ENCODE measurements at regions not wholly inside any gene's neighbourhood (a gene's known extent, or its start where the extent isn't known, plus 50 kb on each side); places are given as distances from the start of the nearest gene placed in this dataset.

DNA sequence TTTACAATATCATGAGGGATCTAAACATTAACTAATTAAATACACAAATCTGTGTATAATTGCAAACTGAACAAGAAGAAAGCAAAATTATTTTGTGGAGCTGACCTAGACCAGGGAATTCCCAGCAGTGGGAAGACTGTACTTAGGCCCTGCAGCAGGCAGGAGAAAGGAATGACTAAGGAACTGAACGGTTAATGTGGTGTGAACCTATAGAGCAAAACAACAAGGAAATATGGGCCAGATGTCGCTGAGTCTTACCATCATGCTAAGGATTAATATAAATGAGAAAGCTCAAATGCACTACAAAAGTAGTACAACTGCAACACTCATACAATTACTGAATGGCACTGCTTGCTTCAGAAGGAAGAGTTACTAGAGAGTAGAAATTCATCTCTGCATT lies 120.3 kb upstream of the ATXN3L start:
- H3K4me3 Mint-ChIP-seq = no peak overlapping the region
- ChIA-PET CTCF (no interaction called here), POLR2A (no interaction called here)
- H3K27ac Mint-ChIP-seq = no peak overlapping the region
- H3K27ac ChIP-seq (ENCODE audit: low read length) = no peak overlapping the region
- no peak overlapping the region for H3K4me3 ChIP-seq (ENCODE audit: control insufficient read depth in 1 of 2, extremely low read depth in 1 of 2, low read length in 1 of 2)
- DNase-seq (no peak), ATAC-seq (replicated peaks in 1 of 4) (no peak)
- H3K4me1 ChIP-seq (ENCODE audit: control insufficient read depth in 1 of 2, extremely low read depth in 1 of 2, insufficient read depth in 2 of 2, low read length in 2 of 2) = no peaks in the 10 kb centered on the region
- no peaks in the 10 kb centered on the region for H3K4me1 Mint-ChIP-seq
- H3K9me3 Mint-ChIP-seq = peaks cover 0 to 12% (median 0%) of the 10 kb centered on the region in 3 donors
- H3K27me3 ChIP-seq (replicated peaks in 1 of 2; ENCODE audit: control insufficient read depth in 2 of 2, extremely low read depth in 1 of 2, insufficient read depth in 2 of 2, low read length in 1 of 2) = no peaks in the 10 kb centered on the region
- no peaks in the 10 kb centered on the region for H3K36me3 Mint-ChIP-seq
- no CpG with 5 or more reads among the region's 2 CpGs for WGBS (ENCODE audit: insufficient coverage)
- no peaks in the 10 kb centered on the region for H3K36me3 ChIP-seq (ENCODE audit: control insufficient read depth in 2 of 2, extremely low read depth in 1 of 2, insufficient read depth in 1 of 2, low read length in 1 of 2)
- H3K27me3 Mint-ChIP-seq = peaks cover 0 to 10% of the 10 kb centered on the region in 2 donors
- no peaks in the 10 kb centered on the region for H3K9me3 ChIP-seq

DNA sequence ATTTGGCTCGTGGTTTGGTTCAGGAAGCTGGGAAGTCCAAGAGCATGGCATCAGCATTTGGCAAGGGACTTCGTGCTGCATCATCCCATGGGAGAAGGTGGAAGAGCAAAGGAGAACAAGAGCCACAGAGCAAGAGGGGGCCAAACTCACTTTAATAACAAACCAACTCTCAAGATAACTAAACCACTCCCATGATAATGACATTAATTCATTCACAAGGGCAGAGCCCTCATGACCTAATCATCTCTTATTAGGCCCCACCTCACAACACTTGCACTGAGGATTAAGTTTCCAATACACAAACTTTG lies 113.4 kb upstream of the ATXN3L start:
- ChIA-PET POLR2A (no interaction called here), CTCF (interaction anchor here in 1 of 2 donors (0.6 kb wide), 1 partner anchor 1115 kb away, joined by 3 read pairs; no protein-coding TSS in a partner anchor)
- Histone ChIP-seq H3K4me3 (ENCODE audit: control insufficient read depth in 1 of 2, extremely low read depth in 1 of 2, low read length in 1 of 2) (no peak overlapping the region), H3K27me3 (replicated peaks in 1 of 2; ENCODE audit: control insufficient read depth in 2 of 2, extremely low read depth in 1 of 2, insufficient read depth in 2 of 2, low read length in 1 of 2) (no peaks in the 10 kb centered on the region), H3K9me3 (no peaks in the 10 kb centered on the region), H3K36me3 (ENCODE audit: control insufficient read depth in 2 of 2, extremely low read depth in 1 of 2, insufficient read depth in 1 of 2, low read length in 1 of 2) (no peaks in the 10 kb centered on the region), H3K27ac (ENCODE audit: low read length) (no peak overlapping the region), H3K4me1 (ENCODE audit: control insufficient read depth in 1 of 2, extremely low read depth in 1 of 2, insufficient read depth in 2 of 2, low read length in 2 of 2) (no peaks in the 10 kb centered on the region)
- no CpG with 5 or more reads among the region's 2 CpGs for WGBS (ENCODE audit: insufficient coverage)
- Mint-ChIP-seq H3K4me1 (peaks cover 4 to 10% (median 8%) of the 10 kb centered on the region in 3 donors), H3K27me3 (peaks cover 0 to 23% of the 10 kb centered on the region in 2 donors), H3K36me3 (no peaks in the 10 kb centered on the region), H3K9me3 (peaks cover 0 to 8% (median 0%) of the 10 kb centered on the region in 3 donors), H3K4me3 (no peak overlapping the region), H3K27ac (no peak overlapping the region)
- ATAC-seq (replicated peaks in 1 of 4) (no peak), DNase-seq (no peak)

- Histone ChIP-seq H3K36me3 (ENCODE audit: control insufficient read depth in 2 of 2, extremely low read depth in 1 of 2, insufficient read depth in 1 of 2, low read length in 1 of 2) (no peaks in the 10 kb centered on the region), H3K27ac (ENCODE audit: low read length) (no peak overlapping the region), H3K27me3 (replicated peaks in 1 of 2; ENCODE audit: control insufficient read depth in 2 of 2, extremely low read depth in 1 of 2, insufficient read depth in 2 of 2, low read length in 1 of 2) (no peaks in the 10 kb centered on the region), H3K4me1 (ENCODE audit: control insufficient read depth in 1 of 2, extremely low read depth in 1 of 2, insufficient read depth in 2 of 2, low read length in 2 of 2) (no peaks in the 10 kb centered on the region), H3K9me3 (no peaks in the 10 kb centered on the region), H3K4me3 (ENCODE audit: control insufficient read depth in 1 of 2, extremely low read depth in 1 of 2, low read length in 1 of 2) (no peak overlapping the region)
- POLR2A ChIA-PET = no interaction called here
- WGBS (ENCODE audit: insufficient coverage) = no CpG with 5 or more reads among the region's 4 CpGs
- H3K4me1 Mint-ChIP-seq = peaks cover 10 to 12% (median 10%) of the 10 kb centered on the region in 3 donors
- CTCF ChIA-PET = interaction anchor here in 1 of 2 donors (0.6 kb wide), 1 partner anchor 1114 kb away, joined by 3 read pairs; no protein-coding TSS in a partner anchor
- DNase-seq (no peak), ATAC-seq (replicated peaks in 1 of 4) (no peak)
- H3K4me3 Mint-ChIP-seq = no peak overlapping the region
- H3K27me3 Mint-ChIP-seq = peaks cover 0 to 27% of the 10 kb centered on the region in 2 donors
- no peak overlapping the region for H3K27ac Mint-ChIP-seq
- peaks cover 0 to 4% (median 0%) of the 10 kb centered on the region in 3 donors for H3K9me3 Mint-ChIP-seq
- H3K36me3 Mint-ChIP-seq = no peaks in the 10 kb centered on the region
Measured at GRCh38 chrX:13432414-13433297, 112.8 kb upstream of the ATXN3L start.

DNA sequence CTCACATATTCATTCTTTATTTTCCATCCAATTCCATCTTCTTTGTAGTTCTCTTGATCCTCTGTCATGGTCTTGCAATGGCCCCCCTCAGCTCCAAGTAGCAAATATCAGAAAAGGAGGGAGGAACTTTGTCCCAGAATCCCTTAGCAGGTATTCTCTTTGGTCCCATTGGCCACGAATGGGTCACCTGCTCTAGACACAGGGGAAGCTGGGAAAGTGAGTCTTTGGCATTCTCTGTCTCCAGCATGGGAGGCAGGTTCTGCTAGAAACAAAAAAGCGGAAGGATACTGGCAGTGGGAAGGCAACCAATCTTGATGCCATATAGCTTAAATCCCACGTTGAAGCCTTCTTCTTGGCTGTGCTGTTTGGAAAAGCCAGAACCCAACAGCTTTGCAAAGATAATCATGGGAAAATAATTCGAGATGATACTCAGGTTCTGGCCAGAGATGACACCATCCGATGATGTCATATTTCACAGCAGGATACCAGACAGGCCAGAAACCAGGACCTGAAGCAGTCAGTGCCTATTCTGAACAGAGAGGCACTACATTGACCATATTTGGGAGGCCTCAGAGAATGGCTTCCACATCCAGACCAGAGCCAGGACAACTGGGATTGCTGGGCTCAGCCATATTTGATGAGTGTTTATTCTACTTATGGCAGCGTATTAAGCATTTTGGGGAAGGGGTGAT lies 110.4 kb upstream of the ATXN3L start:
- H3K4me1 ChIP-seq (ENCODE audit: control insufficient read depth in 1 of 2, extremely low read depth in 1 of 2, insufficient read depth in 2 of 2, low read length in 2 of 2) = no peaks in the 10 kb centered on the region
- H3K4me3 Mint-ChIP-seq = no peak overlapping the region
- no peaks in the 10 kb centered on the region for H3K9me3 Mint-ChIP-seq
- no peaks in the 10 kb centered on the region for H3K27me3 ChIP-seq (replicated peaks in 1 of 2; ENCODE audit: control insufficient read depth in 2 of 2, extremely low read depth in 1 of 2, insufficient read depth in 2 of 2, low read length in 1 of 2)
- H3K27me3 Mint-ChIP-seq = peaks cover 0 to 24% of the 10 kb centered on the region in 2 donors
- no peaks in the 10 kb centered on the region for H3K36me3 Mint-ChIP-seq
- ATAC-seq (replicated peaks in 1 of 4) = no peak
- no peaks in the 10 kb centered on the region for H3K9me3 ChIP-seq
- H3K36me3 ChIP-seq (ENCODE audit: control insufficient read depth in 2 of 2, extremely low read depth in 1 of 2, insufficient read depth in 1 of 2, low read length in 1 of 2) = no peaks in the 10 kb centered on the region
- DNase-seq = no peak
- POLR2A ChIA-PET = no interaction called here
- H3K4me1 Mint-ChIP-seq = peaks cover 10 to 13% (median 11%) of the 10 kb centered on the region in 3 donors
- H3K27ac Mint-ChIP-seq = no peak overlapping the region
- CTCF ChIA-PET = no interaction called here
- no CpG with 5 or more reads among the region's 6 CpGs for WGBS (ENCODE audit: insufficient coverage)
- no peak overlapping the region for H3K27ac ChIP-seq (ENCODE audit: low read length)
- no peak overlapping the region for H3K4me3 ChIP-seq (ENCODE audit: control insufficient read depth in 1 of 2, extremely low read depth in 1 of 2, low read length in 1 of 2)

- Mint-ChIP-seq H3K36me3 (no peaks in the 10 kb centered on the region), H3K27ac (no peak overlapping the region), H3K4me3 (no peak overlapping the region), H3K27me3 (peaks cover 0 to 26% of the 10 kb centered on the region in 2 donors), H3K4me1 (peaks cover 10 to 13% (median 11%) of the 10 kb centered on the region in 3 donors), H3K9me3 (no peaks in the 10 kb centered on the region)
- Histone ChIP-seq H3K4me1 (ENCODE audit: control insufficient read depth in 1 of 2, extremely low read depth in 1 of 2, insufficient read depth in 2 of 2, low read length in 2 of 2) (no peaks in the 10 kb centered on the region), H3K27ac (ENCODE audit: low read length) (no peak overlapping the region), H3K9me3 (no peaks in the 10 kb centered on the region), H3K36me3 (ENCODE audit: control insufficient read depth in 2 of 2, extremely low read depth in 1 of 2, insufficient read depth in 1 of 2, low read length in 1 of 2) (no peaks in the 10 kb centered on the region), H3K4me3 (ENCODE audit: control insufficient read depth in 1 of 2, extremely low read depth in 1 of 2, low read length in 1 of 2) (no peak overlapping the region), H3K27me3 (replicated peaks in 1 of 2; ENCODE audit: control insufficient read depth in 2 of 2, extremely low read depth in 1 of 2, insufficient read depth in 2 of 2, low read length in 1 of 2) (no peaks in the 10 kb centered on the region)
- DNase-seq (peak in 2 of 35 experiments; percentile 0 to 1), ATAC-seq (replicated peaks in 1 of 4) (peak in 1 of 4 experiments; percentile 55)
- ChIA-PET CTCF (interaction anchor here in 1 of 2 donors (0.7 kb wide), 1 partner anchor 481 kb away, joined by 3 read pairs; no protein-coding TSS in a partner anchor), POLR2A (no interaction called here)
- 0% methylated on average over 1 of the region's 5 CpGs for WGBS (ENCODE audit: insufficient coverage)
Measured at GRCh38 chrX:13428053-13428786, 108.4 kb upstream of the ATXN3L start.

- DNase-seq (no peak), ATAC-seq (replicated peaks in 1 of 4) (no peak)
- Mint-ChIP-seq H3K4me1 (peaks cover 10 to 17% (median 11%) of the 10 kb centered on the region in 3 donors), H3K27ac (no peak overlapping the region), H3K4me3 (no peak overlapping the region), H3K9me3 (no peaks in the 10 kb centered on the region), H3K36me3 (no peaks in the 10 kb centered on the region), H3K27me3 (peaks cover 0 to 28% of the 10 kb centered on the region in 2 donors)
- H3K9me3 ChIP-seq = no peaks in the 10 kb centered on the region
- POLR2A ChIA-PET = no interaction called here
- H3K27me3 ChIP-seq (replicated peaks in 1 of 2; ENCODE audit: control insufficient read depth in 2 of 2, extremely low read depth in 1 of 2, insufficient read depth in 2 of 2, low read length in 1 of 2) = no peaks in the 10 kb centered on the region
- CTCF ChIA-PET = no interaction called here
- no peak overlapping the region for H3K4me3 ChIP-seq (ENCODE audit: control insufficient read depth in 1 of 2, extremely low read depth in 1 of 2, low read length in 1 of 2)
- H3K36me3 ChIP-seq (ENCODE audit: control insufficient read depth in 2 of 2, extremely low read depth in 1 of 2, insufficient read depth in 1 of 2, low read length in 1 of 2) = no peaks in the 10 kb centered on the region
- WGBS (ENCODE audit: insufficient coverage) = 93% methylated on average over 3 of the region's 5 CpGs
- no peaks in the 10 kb centered on the region for H3K4me1 ChIP-seq (ENCODE audit: control insufficient read depth in 1 of 2, extremely low read depth in 1 of 2, insufficient read depth in 2 of 2, low read length in 2 of 2)
- no peak overlapping the region for H3K27ac ChIP-seq (ENCODE audit: low read length)
Measured at GRCh38 chrX:13427441-13428052, 107.7 kb upstream of the ATXN3L start.
